H1 (cell line): ENCODE measurements at regions not wholly inside any gene's neighbourhood (a gene's known extent, or its start where the extent isn't known, plus 50 kb on each side); places are given as distances from the start of the nearest gene placed in this dataset.

Source experiments
- CTCF ChIA-PET: fragments of 300-600 bp; sonication (Branson Sonifier 250); formaldehyde crosslinking; loops from one replicate; lab custom pipeline; 2021; ENCODE audit not compliant: partially characterized antibody; lab: Charles Lee
- POLR2A ChIA-PET: fragments of 300-600 bp; sonication (Branson Sonifier 250); formaldehyde crosslinking; loops from one replicate; lab custom pipeline; 2021; ENCODE audit warnings: inconsistent platforms; ENCODE audit not compliant: partially characterized antibody; lab: Charles Lee
- DNase-seq, 2 experiments: peaks; one replicate each; pipeline versions ENCODE4 v3.0.0 to v3.0.0-alpha.2; 2010 to 2022; ENCODE audit warnings: low spot score in 2 of 2, low read depth in 1 of 2, mixed read lengths in 1 of 2
- FAIRE-seq: peaks from 2 replicates; lab custom pipeline; 2011; peaks lifted over from hg19 to GRCh38; lab: Jason Lieb, UNC
- H2AFZ ChIP-seq: 2 replicates; pipeline ENCODE4 v1.8.1; 2012; ENCODE audit warnings: low read length, inconsistent platforms
- H2AK5ac ChIP-seq: 2 replicates; pipeline ENCODE4 v1.6.1; 2013; ENCODE audit warnings: low read depth, low read length
- H2BK120ac ChIP-seq: replicated peaks from 2 replicates; pipeline ENCODE3; 2013; ENCODE audit warnings: low read depth, low read length, inconsistent platforms
- H2BK12ac ChIP-seq: 2 replicates; pipeline ENCODE4 v1.6.1; 2013; ENCODE audit warnings: low read depth, low read length
- H2BK15ac ChIP-seq: 2 replicates; pipeline ENCODE4 v1.6.1; 2013; ENCODE audit warnings: low read length
- H2BK20ac ChIP-seq: 2 replicates; pipeline ENCODE4 v1.6.1; 2013; ENCODE audit warnings: low read length
- H2BK5ac ChIP-seq: 2 replicates; pipeline ENCODE4 v1.6.1; 2013; ENCODE audit warnings: low read depth, low read length
- H3K14ac ChIP-seq: 2 replicates; pipeline ENCODE4 v1.6.1; 2013; ENCODE audit warnings: inconsistent platforms; ENCODE audit not compliant: insufficient read length
- H3K18ac ChIP-seq: 2 replicates; pipeline ENCODE4 v1.6.1; 2013; ENCODE audit warnings: low read length; ENCODE audit errors: extremely low read depth
- H3K23ac ChIP-seq: 2 replicates; pipeline ENCODE4 v1.6.1; 2013; ENCODE audit warnings: inconsistent platforms; ENCODE audit not compliant: insufficient read length
- H3K23me2 ChIP-seq: 2 replicates; pipeline ENCODE4 v1.6.1; 2013; ENCODE audit warnings: low read depth, low read length
- H3K27ac ChIP-seq: 2 replicates; pipeline ENCODE4 v1.6.1; 2011; ENCODE audit warnings: low read depth, low read length, inconsistent platforms
- H3K27me3 ChIP-seq, 4 experiments: replicated peaks in 1 of 4; 1 replicate in 1 of 4; 2 replicates in 3 of 4; pipeline versions ENCODE4 v1.6.1 to v1.8.1; 2011 to 2013; ENCODE audit warnings: low read length in 3 of 4, mild to moderate bottlenecking in 3 of 4, inconsistent platforms in 2 of 4, mixed read lengths in 2 of 4, moderate library complexity in 1 of 4; ENCODE audit not compliant: control insufficient read depth in 3 of 4, insufficient read depth in 3 of 4; ENCODE audit errors: extremely low read depth in 1 of 4
- H3K36me3 ChIP-seq, 4 experiments: 2 replicates each; pipeline versions ENCODE4 v1.6.1 to v1.8.1; 2011 to 2013; ENCODE audit warnings: mild to moderate bottlenecking in 4 of 4, low read length in 3 of 4, moderate library complexity in 2 of 4, control low read depth in 1 of 4, inconsistent platforms in 1 of 4; ENCODE audit not compliant: insufficient read depth in 4 of 4, control insufficient read depth in 2 of 4
- H3K4ac ChIP-seq: replicated peaks from 2 replicates; pipeline ENCODE3; 2013; ENCODE audit warnings: low read length, low read depth, mixed read lengths, inconsistent platforms; ENCODE audit not compliant: insufficient read length
- H3K4me1 ChIP-seq, 4 experiments: replicated peaks in 1 of 4; 1 replicate in 1 of 4; 2 replicates in 3 of 4; pipeline versions ENCODE4 v1.6.1 to v1.8.1; 2011 to 2013; ENCODE audit warnings: low read length in 3 of 4, inconsistent platforms in 2 of 4, mixed read lengths in 1 of 4; ENCODE audit not compliant: insufficient read depth in 4 of 4, control insufficient read depth in 3 of 4
- H3K4me2 ChIP-seq, 2 experiments: 2 replicates each; pipeline versions ENCODE4 v1.6.1 to v1.8.1; 2011 to 2013; ENCODE audit warnings: low read depth in 2 of 2, low read length in 2 of 2, control low read depth in 1 of 2, inconsistent platforms in 1 of 2, mild to moderate bottlenecking in 1 of 2; ENCODE audit not compliant: insufficient read depth in 1 of 2
- H3K4me3 ChIP-seq, 4 experiments: fragments of 200-600, 300-600 bp in 1 of 4; sonication (generic), shearing (Covaris generic), sonication (Bioruptor Twin) in 1 of 4; 2 replicates each; pipeline versions ENCODE4 v1.5.1 to v1.8.1; 2011 to 2016; ENCODE audit warnings: low read length in 4 of 4, low read depth in 3 of 4, control low read depth in 2 of 4, inconsistent platforms in 2 of 4, mild to moderate bottlenecking in 2 of 4, mixed read lengths in 1 of 4, moderate library complexity in 1 of 4; ENCODE audit not compliant: insufficient read depth in 2 of 4; ENCODE audit errors: extremely low read depth in 1 of 4
- H3K56ac ChIP-seq: replicated peaks from 2 replicates; pipeline ENCODE3; 2013; ENCODE audit warnings: low read depth, mild to moderate bottlenecking, mixed read lengths, low read length, inconsistent platforms; ENCODE audit not compliant: insufficient read length
- H3K79me1 ChIP-seq: 2 replicates; pipeline ENCODE4 v1.6.1; 2013; ENCODE audit warnings: low read depth, low read length, control low read depth
- H3K79me2 ChIP-seq, 2 experiments: 2 replicates each; pipeline versions ENCODE4 v1.6.1 to v1.8.1; 2012 to 2013; ENCODE audit warnings: low read length in 2 of 2, mild to moderate bottlenecking in 2 of 2, inconsistent platforms in 1 of 2; ENCODE audit not compliant: insufficient read depth in 2 of 2, control insufficient read depth in 1 of 2
- H3K9ac ChIP-seq, 4 experiments: replicated peaks in 1 of 4; 1 replicate in 1 of 4; 2 replicates in 3 of 4; pipeline versions ENCODE4 v1.6.1 to v1.8.1; 2011 to 2013; ENCODE audit warnings: low read depth in 3 of 4, low read length in 3 of 4, control low read depth in 2 of 4, mild to moderate bottlenecking in 2 of 4, moderate library complexity in 2 of 4, inconsistent platforms in 1 of 4; ENCODE audit errors: extremely low read depth in 1 of 4
- H3K9me3 ChIP-seq, 2 experiments: 2 replicates each; pipeline versions ENCODE4 v1.6.1 to v1.8.1; 2012 to 2013; ENCODE audit warnings: mild to moderate bottlenecking in 2 of 2, moderate library complexity in 2 of 2, control low read depth in 1 of 2, inconsistent platforms in 1 of 2, low read depth in 1 of 2, low read length in 1 of 2, mixed read lengths in 1 of 2; ENCODE audit not compliant: insufficient read depth in 2 of 2
- H4K20me1 ChIP-seq, 2 experiments: replicated peaks in 1 of 2; 2 replicates each; pipeline versions ENCODE3 to v1.8.1; 2011 to 2013; ENCODE audit warnings: inconsistent platforms in 2 of 2, low read length in 2 of 2, mild to moderate bottlenecking in 1 of 2; ENCODE audit not compliant: insufficient read depth in 2 of 2, control insufficient read depth in 1 of 2
- H4K5ac ChIP-seq: 2 replicates; pipeline ENCODE4 v1.6.1; 2013; ENCODE audit warnings: low read length, low read depth, mixed read lengths, inconsistent platforms; ENCODE audit not compliant: insufficient read length
- H4K8ac ChIP-seq: 2 replicates; pipeline ENCODE4 v1.8.0; 2013; ENCODE audit warnings: mild to moderate bottlenecking, moderate library complexity, low read length, inconsistent platforms; ENCODE audit not compliant: insufficient read depth; ENCODE audit errors: extremely low read depth
- H4K91ac ChIP-seq: replicated peaks from 2 replicates; pipeline ENCODE3; 2013; ENCODE audit warnings: low read length, mixed read lengths, inconsistent platforms; ENCODE audit not compliant: insufficient read length
- BACH1 ChIP-seq: IDR thresholded peaks from 2 replicates; pipeline ENCODE4 v1.6.1; 2012; ENCODE audit warnings: low read length, improper control_type of control experiment
- BRCA1 ChIP-seq: IDR thresholded peaks from 2 replicates; pipeline ENCODE4 v1.6.1; 2012; ENCODE audit warnings: low read depth, low read length, improper control_type of control experiment
- CBX8 ChIP-seq: fragments of 300-800, 300-1000 bp; sonication (generic); IDR thresholded peaks from 2 replicates; pipeline ENCODE4 v1.7.1; 2016; ENCODE audit warnings: low read depth, low read length, borderline replicate concordance
- EGR1 ChIP-seq: IDR thresholded peaks from 2 replicates; pipeline ENCODE4 v1.6.1; 2011; ENCODE audit warnings: low read depth, low read length, borderline replicate concordance
- FOSL1 ChIP-seq: IDR thresholded peaks from 2 replicates; pipeline ENCODE4 v1.6.1; 2011; ENCODE audit warnings: mild to moderate bottlenecking, low read depth, low read length, moderate library complexity; ENCODE audit not compliant: insufficient read depth
- JUND ChIP-seq: IDR thresholded peaks from 2 replicates; pipeline ENCODE4 v1.6.1; 2011; ENCODE audit warnings: mild to moderate bottlenecking, improper control_type of control experiment, low read length
- RNF2 ChIP-seq: fragments of 200-900, 300-1000 bp; sonication (generic); IDR thresholded peaks from 2 replicates; pipeline ENCODE4 v1.7.1; 2016; ENCODE audit warnings: borderline replicate concordance, low read depth, mild to moderate bottlenecking, antibody characterized with exemption, low read length; ENCODE audit not compliant: poor library complexity, severe bottlenecking; ENCODE audit errors: missing control alignments
- RXRA ChIP-seq: IDR thresholded peaks from 2 replicates; pipeline ENCODE4 v1.6.1; 2011; ENCODE audit warnings: low read depth, mild to moderate bottlenecking, low read length, moderate library complexity; ENCODE audit not compliant: insufficient read depth
- SP2 ChIP-seq: IDR thresholded peaks from 2 replicates; pipeline ENCODE4 v1.6.1; 2012; ENCODE audit warnings: mild to moderate bottlenecking, low read length, inconsistent platforms
- SRF ChIP-seq: IDR thresholded peaks from 2 replicates; pipeline ENCODE4 v1.6.1; 2011; ENCODE audit warnings: mild to moderate bottlenecking, low read depth, low read length, moderate library complexity
- TAF7 ChIP-seq: optimal IDR thresholded peaks from 2 replicates; pipeline ENCODE3; 2011; ENCODE audit warnings: low read depth, mild to moderate bottlenecking, inconsistent platforms, low read length, moderate library complexity, borderline replicate concordance
- ZNF274 ChIP-seq: IDR thresholded peaks from 2 replicates; pipeline ENCODE4 v1.7.0; 2012; ENCODE audit warnings: low read length, borderline replicate concordance; ENCODE audit errors: extremely low read depth
- WGBS, 2 experiments: shearing (Covaris generic) in 1 of 2; methylation state at CpG; one replicate each; pipeline versions ENCODE4 v1.1.6 to v1.1.7; 2013 to 2015; ENCODE audit warnings: low lambda C conversion rate in 2 of 2, mixed read lengths in 2 of 2, inconsistent platforms in 1 of 2, low coverage in 1 of 2, missing lambda C conversion rate in 1 of 2; ENCODE audit not compliant: insufficient replicate concordance in 2 of 2, insufficient coverage in 1 of 2, insufficient read length in 1 of 2; ENCODE audit errors: extremely low coverage in 1 of 2, missing lambda C conversion rate in 1 of 2; 5-methylcytosine and 5-hydroxymethylcytosine counted together
- TF ChIP-seq, protein P1 (sequence below): IDR thresholded peaks from 2 replicates; pipeline ENCODE4 v1.6.1; 2012; ENCODE audit warnings: low read length, inconsistent platforms

DNA sequence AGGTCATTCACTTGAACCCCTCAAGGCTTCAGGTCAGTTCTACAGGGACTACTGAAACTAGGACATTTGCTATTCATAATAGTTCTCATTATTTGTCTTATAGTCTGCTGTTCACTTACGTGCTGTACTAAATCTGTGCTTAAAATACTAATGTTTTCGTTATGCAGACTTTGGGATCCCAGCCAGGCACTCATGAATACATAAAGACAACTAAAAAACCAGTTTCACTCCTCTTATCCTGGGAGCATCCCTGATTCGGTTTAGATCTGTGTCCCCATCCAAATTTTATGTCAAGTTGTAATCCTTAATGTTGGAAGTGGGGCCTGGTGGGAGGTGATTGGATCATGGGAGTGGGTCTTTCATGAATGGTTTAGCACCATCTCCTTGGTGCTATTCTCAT, 1291.8 kb downstream of the CDH11 start:
- H2BK5ac ChIP-seq, result no peak overlapping the region
- no peaks in the 10 kb centered on the region for H3K79me2 ChIP-seq
- no peak overlapping the region for H2BK12ac ChIP-seq
- DNase-seq (no peak), FAIRE-seq (no peak)
- H2BK15ac ChIP-seq, result no peak overlapping the region
- H3K14ac ChIP-seq, result no peak overlapping the region
- no peaks in the 10 kb centered on the region for H4K20me1 ChIP-seq
- CTCF ChIA-PET, result no interaction called here
- no peaks in the 10 kb centered on the region; a peak in 1 of 4 replicates for H3K9me3 ChIP-seq
- H3K36me3 ChIP-seq, result no peaks in the 10 kb centered on the region
- 92% methylated on average over 3 of the region's 3 CpGs; no CpG with 5 or more reads in 1 of the 2 experiments for WGBS, 2 experiments
- no peak overlapping the region for H2BK120ac ChIP-seq
- H3K4ac ChIP-seq, result no peak overlapping the region
- no peaks in the 10 kb centered on the region; the same call in 1 of the 2 replicates for H3K23me2 ChIP-seq
- H3K9ac ChIP-seq, result no peak overlapping the region
- POLR2A ChIA-PET, result no interaction called here
- H2BK20ac ChIP-seq, result no peak overlapping the region
- no peaks in the 10 kb centered on the region for H3K27me3 ChIP-seq
- no peak overlapping the region for H2AFZ ChIP-seq
- H4K8ac ChIP-seq, result no peak overlapping the region; the same call in 1 of the 2 replicates
- no peak overlapping the region for H3K4me3 ChIP-seq
- H4K5ac ChIP-seq, result no peak overlapping the region
- H3K18ac ChIP-seq, result no peak overlapping the region
- H3K23ac ChIP-seq, result no peak overlapping the region
- H3K79me1 ChIP-seq, result no peaks in the 10 kb centered on the region
- no peak overlapping the region for H3K56ac ChIP-seq
- H2AK5ac ChIP-seq, result no peak overlapping the region
- H4K91ac ChIP-seq, result no peak overlapping the region
- no peaks in the 10 kb centered on the region for H3K4me1 ChIP-seq
- no peak overlapping the region for H3K4me2 ChIP-seq
- no peak overlapping the region for H3K27ac ChIP-seq
- TF ChIP-seq EGR1, result no peak
- TF ChIP-seq SRF, result no peak
- TF ChIP-seq SP2, result no peak
- no peak for TF ChIP-seq RXRA
- TF ChIP-seq TAF7, result no peak
- TF ChIP-seq CBX8, result no peak
- TF ChIP-seq BRCA1, result no peak
- TF ChIP-seq BACH1, result no peak
- TF ChIP-seq, protein P1, sequence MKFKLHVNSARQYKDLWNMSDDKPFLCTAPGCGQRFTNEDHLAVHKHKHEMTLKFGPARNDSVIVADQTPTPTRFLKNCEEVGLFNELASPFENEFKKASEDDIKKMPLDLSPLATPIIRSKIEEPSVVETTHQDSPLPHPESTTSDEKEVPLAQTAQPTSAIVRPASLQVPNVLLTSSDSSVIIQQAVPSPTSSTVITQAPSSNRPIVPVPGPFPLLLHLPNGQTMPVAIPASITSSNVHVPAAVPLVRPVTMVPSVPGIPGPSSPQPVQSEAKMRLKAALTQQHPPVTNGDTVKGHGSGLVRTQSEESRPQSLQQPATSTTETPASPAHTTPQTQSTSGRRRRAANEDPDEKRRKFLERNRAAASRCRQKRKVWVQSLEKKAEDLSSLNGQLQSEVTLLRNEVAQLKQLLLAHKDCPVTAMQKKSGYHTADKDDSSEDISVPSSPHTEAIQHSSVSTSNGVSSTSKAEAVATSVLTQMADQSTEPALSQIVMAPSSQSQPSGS, result no peak
- TF ChIP-seq FOSL1, result no peak
- TF ChIP-seq RNF2, result no peak
- TF ChIP-seq JUND, result no peak
- TF ChIP-seq ZNF274, result no peak
